ENCODE measurements at regions not wholly inside any gene's neighbourhood (a gene's known extent, or its start where the extent isn't known, plus 50 kb on each side); places are given as distances from the start of the nearest gene placed in this dataset.

DNA sequence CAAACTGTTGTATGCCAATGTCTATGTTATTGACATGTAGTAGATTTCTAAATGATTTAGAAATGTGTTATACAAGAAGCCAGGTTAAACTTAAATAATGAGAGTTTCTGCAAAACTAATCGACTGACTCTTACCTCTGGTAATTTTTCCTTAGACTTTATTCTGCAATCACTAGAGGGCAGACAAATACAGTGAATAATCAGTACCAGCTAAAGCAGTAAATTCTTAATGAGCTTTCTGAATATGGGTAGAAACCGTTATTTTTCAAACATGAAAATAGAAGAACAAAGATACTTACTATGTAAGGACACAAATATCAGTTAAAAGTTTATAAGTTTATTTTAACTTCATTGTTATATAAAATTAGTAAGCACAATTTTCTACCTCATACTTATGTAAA is 97.9 kb upstream of the RGS1 start:
- Histone ChIP-seq H3K36me3 (ENCODE audit: insufficient read depth in 1 of 2, low read depth in 1 of 2) (no peaks in the 10 kb centered on the region), H3K27ac (no peak overlapping the region), H3K9me3 (no peaks in the 10 kb centered on the region), H3K4me1 (no peaks in the 10 kb centered on the region), H3K27me3 (ENCODE audit: insufficient read depth in 3 of 3, low read length in 2 of 3) (no peaks in the 10 kb centered on the region), H3K4me3 (no peak overlapping the region)
- DNase-seq (no peak), ATAC-seq (no peak)
- 5 to 16% (median 7%) methylated on average over 2 of the region's 2 CpGs for WGBS, 3 donors
- intact Hi-C loops (cut with DNase I): loop anchor here (2.0 to 10.0 kb wide), 3 partner anchors 127 to 540 kb away; no protein-coding TSS in a partner anchor
- peak; percentile 24 for TF ChIP-seq CTCF (IDR thresholded peaks at IDR 0.05)

- intact Hi-C loops (cut with DNase I): no loop called here
- no peaks in the 10 kb centered on the region for H3K36me3 ChIP-seq (ENCODE audit: insufficient read depth in 1 of 2, low read depth in 1 of 2)
- H3K4me1 ChIP-seq: no peaks in the 10 kb centered on the region
- H3K9me3 ChIP-seq: no peaks in the 10 kb centered on the region
- TF ChIP-seq CTCF (IDR thresholded peaks at IDR 0.05): no peak
- no peak overlapping the region for H3K27ac ChIP-seq
- ATAC-seq (peak in 2 of 4 donors; percentile 55 to 62), DNase-seq (peak in 1 of 2 donors; percentile 36)
- no peak overlapping the region for H3K4me3 ChIP-seq
- no peaks in the 10 kb centered on the region for H3K27me3 ChIP-seq (ENCODE audit: insufficient read depth in 3 of 3, low read length in 2 of 3)
- 28 to 44% (median 29%) methylated on average over 1 of the region's 1 CpG for WGBS, 3 donors
These were observed 89.7 kb upstream of the RGS1 start for GRCh38 chr1:192485692-192486436.

- H3K27ac ChIP-seq: no peak overlapping the region
- no peaks in the 10 kb centered on the region for H3K4me1 ChIP-seq
- no peaks in the 10 kb centered on the region for H3K27me3 ChIP-seq (ENCODE audit: insufficient read depth in 3 of 3, low read length in 2 of 3)
- ATAC-seq: no peak
- no peak overlapping the region for H3K4me3 ChIP-seq
- no peak for DNase-seq
- no peaks in the 10 kb centered on the region for H3K9me3 ChIP-seq
- intact Hi-C loops (cut with DNase I): no loop called here
- H3K36me3 ChIP-seq (ENCODE audit: insufficient read depth in 1 of 2, low read depth in 1 of 2): no peaks in the 10 kb centered on the region
- TF ChIP-seq CTCF (IDR thresholded peaks at IDR 0.05): no peak
These were observed 87.5 kb upstream of the RGS1 start for GRCh38 chr1:192488058-192488457.

DNA sequence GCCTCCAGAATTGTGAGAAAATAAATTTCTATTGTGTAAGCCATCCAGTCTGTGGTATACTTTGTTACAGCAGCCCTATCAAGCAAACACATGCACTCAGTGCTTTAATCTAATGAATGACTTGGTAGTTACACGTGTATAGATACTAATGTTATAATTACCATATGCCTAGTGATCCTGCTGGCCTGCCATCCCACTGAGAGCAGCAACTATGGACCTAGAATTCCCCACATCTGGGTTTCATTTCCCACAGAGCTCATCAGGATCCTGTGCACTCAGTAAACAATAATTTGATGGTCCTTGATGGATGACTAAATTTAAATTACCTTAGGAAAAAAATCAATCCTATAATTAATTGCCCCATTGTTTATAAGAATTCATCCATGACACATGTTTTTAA is 86.5 kb upstream of the RGS1 start:
- WGBS, 3 donors: 22 to 32% (median 30%) methylated on average over 1 of the region's 1 CpG
- intact Hi-C loops (cut with DNase I): no loop called here
- no peaks in the 10 kb centered on the region for H3K9me3 ChIP-seq
- no peak for DNase-seq
- H3K4me1 ChIP-seq: no peaks in the 10 kb centered on the region
- TF ChIP-seq CTCF (IDR thresholded peaks at IDR 0.05): no peak
- H3K4me3 ChIP-seq: no peak overlapping the region
- H3K36me3 ChIP-seq (ENCODE audit: insufficient read depth in 1 of 2, low read depth in 1 of 2): no peaks in the 10 kb centered on the region
- ATAC-seq: no peak
- peak overlapping the region; percentile 6 for H3K27ac ChIP-seq
- no peaks in the 10 kb centered on the region for H3K27me3 ChIP-seq (ENCODE audit: insufficient read depth in 3 of 3, low read length in 2 of 3)

- WGBS, 3 donors: 5 to 12% (median 7%) methylated on average over 2 of the region's 2 CpGs
- no peaks in the 10 kb centered on the region for H3K4me1 ChIP-seq
- TF ChIP-seq CTCF (IDR thresholded peaks at IDR 0.05): no peak
- H3K27ac ChIP-seq: peak overlapping the region; percentile 6
- H3K9me3 ChIP-seq: no peaks in the 10 kb centered on the region
- intact Hi-C loops (cut with DNase I): no loop called here
- no peak overlapping the region for H3K4me3 ChIP-seq
- no peaks in the 10 kb centered on the region for H3K36me3 ChIP-seq (ENCODE audit: insufficient read depth in 1 of 2, low read depth in 1 of 2)
- DNase-seq (peak in 1 of 2 donors; percentile 57), ATAC-seq (peak in 3 of 4 donors; percentile 30 to 71 (median 64))
- no peaks in the 10 kb centered on the region for H3K27me3 ChIP-seq (ENCODE audit: insufficient read depth in 3 of 3, low read length in 2 of 3)
These were observed 85.8 kb upstream of the RGS1 start for GRCh38 chr1:192489748-192490147.

Measured in psoas muscle (tissue), 7 donors.